Loucy (cell line): ENCODE measurements at regions not wholly inside any gene's neighbourhood (a gene's known extent, or its start where the extent isn't known, plus 50 kb on each side); places are given as distances from the start of the nearest gene placed in this dataset.

ENCODE experiments used
- H2AFZ ChIP-seq: fragments of 200-600 bp; sonication (generic); 2 replicates; pipeline ENCODE4 v1.6.0; 2016; ENCODE audit warnings: antibody characterized with exemption, mild to moderate bottlenecking, low read length, moderate library complexity
- H3F3A ChIP-seq: fragments of 200-600 bp; 2 replicates; pipeline ENCODE4 v1.6.0; 2016; ENCODE audit warnings: antibody characterized with exemption, low read depth, mild to moderate bottlenecking
- H3K27me3 ChIP-seq: fragments of 200-600 bp; sonication (generic); 2 replicates; pipeline ENCODE4 v1.6.1; 2014; ENCODE audit warnings: low read length, mild to moderate bottlenecking; ENCODE audit not compliant: insufficient read depth, poor library complexity, severe bottlenecking
- H3K36me3 ChIP-seq: fragments of 200-600 bp; sonication (generic); 2 replicates; pipeline ENCODE4 v1.6.1; 2016; ENCODE audit warnings: low read length; ENCODE audit not compliant: insufficient read depth
- H3K4me1 ChIP-seq: fragments of 200-600 bp; sonication (generic); 2 replicates; pipeline ENCODE4 v1.5.1; 2014; ENCODE audit warnings: low read length, mild to moderate bottlenecking; ENCODE audit not compliant: insufficient read depth, poor library complexity, severe bottlenecking
- H3K4me2 ChIP-seq: fragments of 200-600 bp; sonication (generic); 2 replicates; pipeline ENCODE4 v1.6.0; 2014; ENCODE audit warnings: antibody characterized with exemption, low read length, low read depth, mild to moderate bottlenecking; ENCODE audit not compliant: poor library complexity, severe bottlenecking
- H3K4me3 ChIP-seq: fragments of 200-600 bp; sonication (generic); 2 replicates; pipeline ENCODE4 v1.5.1; 2014; ENCODE audit warnings: low read length, mild to moderate bottlenecking, mixed read lengths; ENCODE audit not compliant: poor library complexity, severe bottlenecking
- H3K79me2 ChIP-seq: fragments of 200-600 bp; sonication (generic); 2 replicates; pipeline ENCODE4 v1.6.1; 2014; ENCODE audit warnings: low read length; ENCODE audit not compliant: insufficient read depth
- H3K9ac ChIP-seq: fragments of 200-600 bp; sonication (generic); 2 replicates; pipeline ENCODE4 v1.6.0; 2014; ENCODE audit warnings: mild to moderate bottlenecking, low read depth, low read length, moderate library complexity; ENCODE audit not compliant: poor library complexity, severe bottlenecking
- H3K9me2 ChIP-seq: fragments of 200-600 bp; sonication (generic); replicated peaks from 2 replicates; pipeline ENCODE4 v1.6.1; 2016; ENCODE audit warnings: low read depth, low read length, mixed read lengths
- H3K9me3 ChIP-seq: fragments of 200-600 bp; sonication (generic); 2 replicates; pipeline ENCODE4 v1.6.1; 2014; ENCODE audit warnings: mild to moderate bottlenecking, antibody characterized with exemption, low read length, low read depth; ENCODE audit not compliant: insufficient read depth
- H4K20me1 ChIP-seq: fragments of 200-600 bp; sonication (generic); 2 replicates; pipeline ENCODE4 v1.6.0; 2014; ENCODE audit warnings: antibody characterized with exemption, low read length, mild to moderate bottlenecking; ENCODE audit not compliant: insufficient read depth, poor library complexity, severe bottlenecking
- EZH2phosphoT487 ChIP-seq: fragments of 200-600 bp; IDR thresholded peaks from 2 replicates; pipeline ENCODE4 v1.6.1; 2018; ENCODE audit warnings: antibody characterized with exemption, mild to moderate bottlenecking, moderate library complexity, borderline replicate concordance
- TF ChIP-seq, protein P1 (sequence below): fragments of 200-600 bp; sonication (generic); conservative IDR thresholded peaks from 2 replicates; pipeline ENCODE4 v1.5.1; 2014; ENCODE audit warnings: mild to moderate bottlenecking, antibody characterized with exemption, low read length

DNA sequence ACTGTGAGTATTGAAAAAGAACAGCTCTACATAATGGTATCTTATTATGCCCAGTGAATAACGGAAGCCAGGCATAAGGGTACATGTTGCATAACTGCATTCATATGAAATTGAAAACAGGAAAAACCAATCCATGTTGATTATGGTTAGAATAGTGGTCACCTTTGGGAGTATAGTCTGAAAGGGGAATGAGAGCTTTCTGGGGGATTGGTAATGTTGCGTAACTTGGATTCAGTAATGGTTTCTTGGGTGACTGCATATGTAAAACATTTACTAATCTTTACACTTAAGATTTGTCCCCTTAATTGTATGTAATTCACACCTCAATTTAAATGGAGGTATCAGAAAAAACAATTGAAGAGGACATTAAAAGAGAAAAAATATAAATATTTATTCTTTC is 292.1 kb downstream of the LMO4 start:
- Histone ChIP-seq H3K79me2 (no peaks in the 10 kb centered on the region), H3K4me1 (no peaks in the 10 kb centered on the region), H3K9me2 (no peaks in the 10 kb centered on the region), H3K9me3 (peaks cover 4% of the 10 kb centered on the region; the same call in 1 of the 2 replicates), H3K27me3 (no peaks in the 10 kb centered on the region), H3F3A (no peaks in the 10 kb centered on the region), H3K36me3 (no peaks in the 10 kb centered on the region), H3K4me3 (no peak overlapping the region), H2AFZ (no peak overlapping the region), H3K4me2 (no peak overlapping the region), H3K9ac (no peak overlapping the region), H4K20me1 (no peaks in the 10 kb centered on the region)
- TF ChIP-seq EZH2phosphoT487 = no peak
- TF ChIP-seq, protein P1, sequence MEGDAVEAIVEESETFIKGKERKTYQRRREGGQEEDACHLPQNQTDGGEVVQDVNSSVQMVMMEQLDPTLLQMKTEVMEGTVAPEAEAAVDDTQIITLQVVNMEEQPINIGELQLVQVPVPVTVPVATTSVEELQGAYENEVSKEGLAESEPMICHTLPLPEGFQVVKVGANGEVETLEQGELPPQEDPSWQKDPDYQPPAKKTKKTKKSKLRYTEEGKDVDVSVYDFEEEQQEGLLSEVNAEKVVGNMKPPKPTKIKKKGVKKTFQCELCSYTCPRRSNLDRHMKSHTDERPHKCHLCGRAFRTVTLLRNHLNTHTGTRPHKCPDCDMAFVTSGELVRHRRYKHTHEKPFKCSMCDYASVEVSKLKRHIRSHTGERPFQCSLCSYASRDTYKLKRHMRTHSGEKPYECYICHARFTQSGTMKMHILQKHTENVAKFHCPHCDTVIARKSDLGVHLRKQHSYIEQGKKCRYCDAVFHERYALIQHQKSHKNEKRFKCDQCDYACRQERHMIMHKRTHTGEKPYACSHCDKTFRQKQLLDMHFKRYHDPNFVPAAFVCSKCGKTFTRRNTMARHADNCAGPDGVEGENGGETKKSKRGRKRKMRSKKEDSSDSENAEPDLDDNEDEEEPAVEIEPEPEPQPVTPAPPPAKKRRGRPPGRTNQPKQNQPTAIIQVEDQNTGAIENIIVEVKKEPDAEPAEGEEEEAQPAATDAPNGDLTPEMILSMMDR = no peak

DNA sequence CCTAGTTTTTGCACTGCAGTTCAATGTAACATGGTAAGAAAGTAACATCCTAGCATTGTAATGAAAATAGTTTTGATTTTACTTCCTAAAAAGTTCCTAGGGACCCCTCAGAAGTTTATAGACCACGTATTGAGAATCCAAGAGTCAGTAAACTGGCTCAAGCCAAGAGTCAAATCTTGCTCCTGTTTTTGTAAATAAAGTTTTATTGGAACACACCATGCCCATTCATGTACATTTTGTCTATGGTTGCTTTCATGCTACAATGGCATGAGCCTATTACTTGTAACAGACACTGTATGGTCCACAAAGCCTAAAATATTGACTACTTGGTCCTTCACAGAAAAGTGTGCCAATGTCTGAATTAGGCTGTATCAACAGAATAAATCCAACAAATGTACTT is 301.0 kb downstream of the LMO4 start:
- no peaks in the 10 kb centered on the region for H3K4me1 ChIP-seq
- H3K9me2 ChIP-seq = no peaks in the 10 kb centered on the region
- H3F3A ChIP-seq = no peaks in the 10 kb centered on the region
- no peaks in the 10 kb centered on the region for H3K27me3 ChIP-seq
- TF ChIP-seq, protein P1 = no peak
- no peak for TF ChIP-seq EZH2phosphoT487
- H3K36me3 ChIP-seq = no peaks in the 10 kb centered on the region
- no peak overlapping the region for H2AFZ ChIP-seq
- no peaks in the 10 kb centered on the region for H4K20me1 ChIP-seq
- no peak overlapping the region for H3K4me3 ChIP-seq
- no peaks in the 10 kb centered on the region for H3K79me2 ChIP-seq
- H3K4me2 ChIP-seq = no peak overlapping the region
- H3K9me3 ChIP-seq = no peaks in the 10 kb centered on the region
- no peak overlapping the region for H3K9ac ChIP-seq

- Histone ChIP-seq H4K20me1 (no peaks in the 10 kb centered on the region), H3K36me3 (no peaks in the 10 kb centered on the region), H3K9me3 (no peaks in the 10 kb centered on the region), H3K79me2 (no peaks in the 10 kb centered on the region), H3K9me2 (no peaks in the 10 kb centered on the region), H3K9ac (no peak overlapping the region), H3K4me3 (no peak overlapping the region), H3K4me1 (no peaks in the 10 kb centered on the region), H3F3A (no peaks in the 10 kb centered on the region), H3K27me3 (no peaks in the 10 kb centered on the region), H2AFZ (no peak overlapping the region), H3K4me2 (no peak overlapping the region)
- TF ChIP-seq EZH2phosphoT487 = no peak
- TF ChIP-seq, protein P1 = no peak
Observed at GRCh38 chr1:87632232-87632631, 303.6 kb downstream of the LMO4 start.
